Vagina (tissue), 2 donors: ENCODE measurements at regions not wholly inside any gene's neighbourhood (a gene's known extent, or its start where the extent isn't known, plus 50 kb on each side); places are given as distances from the start of the nearest gene placed in this dataset.

Experiments used
- CTCF ChIP-seq, 3 experiments: fragments of 450-650 bp in 2 of 3; fragments of 200-600 bp in 1 of 3; sonication (generic) in 1 of 3; IDR thresholded peaks; one replicate each; pipeline ENCODE4 v1.5.1; 2017 to 2019; ENCODE audit warnings: antibody characterized with exemption in 3 of 3, mild to moderate bottlenecking in 2 of 3, moderate library complexity in 2 of 3
- POLR2A ChIP-seq, 2 donors: fragments of 450-650 bp; IDR thresholded peaks; one replicate each; pipeline ENCODE4 v1.6.1; 2017; ENCODE audit warnings: antibody characterized with exemption in 2 of 2, mild to moderate bottlenecking in 2 of 2, moderate library complexity in 2 of 2
- POLR2AphosphoS5 ChIP-seq, 2 donors: sonication (generic); formaldehyde crosslinking; IDR thresholded peaks; one replicate each; pipeline ENCODE4 v1.9.0; 2017; ENCODE audit warnings: antibody characterized with exemption in 2 of 2, mild to moderate bottlenecking in 2 of 2, low read depth in 1 of 2; ENCODE audit not compliant: insufficient read depth in 1 of 2

- TF ChIP-seq CTCF (IDR thresholded peaks at IDR 0.05): no peak
- no peak for TF ChIP-seq POLR2A (IDR thresholded peaks at IDR 0.05)
- TF ChIP-seq POLR2AphosphoS5 (IDR thresholded peaks at IDR 0.05; ENCODE audit: insufficient read depth in 1 of 2, low read depth in 1 of 2): no peak
Measured at GRCh38 chr6:134564705-134565104, 246.8 kb upstream of the SGK1 start.
